DND-41 (cell line): ENCODE measurements at regions not wholly inside any gene's neighbourhood (a gene's known extent, or its start where the extent isn't known, plus 50 kb on each side); places are given as distances from the start of the nearest gene placed in this dataset.
"Not testable (repeated sequence)": the region's sequence is repeated elsewhere in the genome, so short reads cannot be mapped to it uniquely, and the experiment has no call there.

Experiments
- ATAC-seq: fragments of 200-7000 bp; cut with Tn5 transposase; 3 replicates; pipeline ENCODE4 v1.9.1; 2021; ENCODE audit warnings: low read depth; ENCODE audit not compliant: insufficient read depth
- DNase-seq: peaks from one replicate; pipeline ENCODE4 v3.0.0-alpha.2; 2020
- H2AFZ ChIP-seq: 2 replicates; pipeline ENCODE4 v1.6.0; 2012; ENCODE audit warnings: low read depth, low read length
- H3K27ac ChIP-seq: 2 replicates; pipeline ENCODE4 v1.5.1; 2012; ENCODE audit warnings: low read length, inconsistent platforms
- H3K27me3 ChIP-seq: fragments of 200-600 bp; sonication (generic); 2 replicates; pipeline ENCODE4 v1.6.0; 2012; ENCODE audit warnings: low read length, mild to moderate bottlenecking, inconsistent platforms; ENCODE audit not compliant: insufficient read depth, poor library complexity
- H3K36me3 ChIP-seq: 2 replicates; pipeline ENCODE4 v1.5.1; 2012; ENCODE audit warnings: low read length, inconsistent platforms; ENCODE audit not compliant: insufficient read depth
- H3K4me1 ChIP-seq: 2 replicates; pipeline ENCODE4 v1.5.1; 2012; ENCODE audit warnings: mild to moderate bottlenecking, low read length; ENCODE audit not compliant: insufficient read depth
- H3K4me2 ChIP-seq: 2 replicates; pipeline ENCODE4 v1.6.0; 2012; ENCODE audit warnings: mild to moderate bottlenecking, moderate library complexity, low read length, inconsistent platforms; ENCODE audit not compliant: insufficient read depth
- H3K4me3 ChIP-seq, 2 experiments: fragments of 200-600 bp in 1 of 2; shearing (Covaris generic) in 1 of 2; 2 replicates each; pipeline ENCODE4 v1.5.1; 2012 to 2016; ENCODE audit warnings: inconsistent platforms in 2 of 2, low read length in 2 of 2, mild to moderate bottlenecking in 2 of 2, low read depth in 1 of 2, moderate library complexity in 1 of 2
- H3K79me2 ChIP-seq: 2 replicates; pipeline ENCODE4 v1.6.0; 2012; ENCODE audit warnings: low read length, inconsistent platforms; ENCODE audit not compliant: insufficient read depth
- H3K9ac ChIP-seq: 2 replicates; pipeline ENCODE4 v1.6.0; 2012; ENCODE audit warnings: low read depth, mild to moderate bottlenecking, inconsistent platforms, low read length, moderate library complexity
- H3K9me3 ChIP-seq: 2 replicates; pipeline ENCODE4 v1.5.1; 2012; ENCODE audit warnings: low read length, moderate library complexity, mild to moderate bottlenecking, inconsistent platforms; ENCODE audit not compliant: insufficient read depth, severe bottlenecking
- H4K20me1 ChIP-seq: 2 replicates; pipeline ENCODE4 v1.6.0; 2012; ENCODE audit warnings: low read length; ENCODE audit not compliant: insufficient read depth
- CTCF ChIP-seq: IDR thresholded peaks from 2 replicates; pipeline ENCODE4 v1.5.1; 2012; ENCODE audit warnings: borderline replicate concordance, low read length, moderate library complexity, mild to moderate bottlenecking; ENCODE audit not compliant: poor library complexity, severe bottlenecking; ENCODE audit errors: extremely low read depth
- EZH2 ChIP-seq: IDR thresholded peaks from 3 replicates; pipeline ENCODE4 v1.6.1; 2012; ENCODE audit warnings: borderline replicate concordance, low read depth, mild to moderate bottlenecking, moderate library complexity, low read length, inconsistent platforms; ENCODE audit not compliant: severe bottlenecking

GRCh38 chr10:28890121-28890950, 213.0 kb downstream of the BAMBI start:
- Histone ChIP-seq H3K9me3 (no peaks in the 10 kb centered on the region), H4K20me1 (no peaks in the 10 kb centered on the region), H2AFZ (no peak overlapping the region), H3K36me3 (no peaks in the 10 kb centered on the region), H3K9ac (no peak overlapping the region), H3K4me3 (no peak overlapping the region), H3K27ac (no peak overlapping the region), H3K4me2 (no peak overlapping the region), H3K27me3 (no peaks in the 10 kb centered on the region), H3K79me2 (no peaks in the 10 kb centered on the region), H3K4me1 (no peaks in the 10 kb centered on the region)
- no peak for ATAC-seq
- TF ChIP-seq EZH2 (no peak), CTCF (no peak)
- DNase-seq, result no peak

- H3K4me1 ChIP-seq, result no peaks in the 10 kb centered on the region
- no peak overlapping the region for H2AFZ ChIP-seq
- H3K4me3 ChIP-seq, result no peak overlapping the region
- no peak for ATAC-seq
- no peak overlapping the region for H3K9ac ChIP-seq
- DNase-seq, result no peak
- H3K36me3 ChIP-seq, result no peaks in the 10 kb centered on the region
- no peak for TF ChIP-seq EZH2
- H3K27ac ChIP-seq, result no peak overlapping the region
- H3K79me2 ChIP-seq, result no peaks in the 10 kb centered on the region
- H4K20me1 ChIP-seq, result no peaks in the 10 kb centered on the region
- no peaks in the 10 kb centered on the region for H3K27me3 ChIP-seq
- H3K4me2 ChIP-seq, result no peak overlapping the region
- no peaks in the 10 kb centered on the region for H3K9me3 ChIP-seq
Observed at GRCh38 chr10:28891058-28891713, 213.9 kb downstream of the BAMBI start.

GRCh38 chr10:28892818-28893547, 215.7 kb downstream of the BAMBI start:
- H3K9me3 ChIP-seq, result no peaks in the 10 kb centered on the region
- no peak overlapping the region for H3K27ac ChIP-seq
- no peaks in the 10 kb centered on the region for H4K20me1 ChIP-seq
- no peaks in the 10 kb centered on the region for H3K36me3 ChIP-seq
- ATAC-seq, result no peak
- no peak for DNase-seq
- no peaks in the 10 kb centered on the region for H3K4me1 ChIP-seq
- no peak overlapping the region for H3K9ac ChIP-seq
- no peak overlapping the region for H2AFZ ChIP-seq
- no peaks in the 10 kb centered on the region for H3K79me2 ChIP-seq
- H3K4me2 ChIP-seq, result no peak overlapping the region
- TF ChIP-seq EZH2, result no peak
- TF ChIP-seq CTCF, result no peak
- no peak overlapping the region for H3K4me3 ChIP-seq
- no peaks in the 10 kb centered on the region for H3K27me3 ChIP-seq

GRCh38 chr10:28894146-28894545, 216.8 kb downstream of the BAMBI start:
- DNase-seq (no peak), ATAC-seq (no peak)
- Histone ChIP-seq H3K9me3 (no peaks in the 10 kb centered on the region), H3K27ac (no peak overlapping the region), H3K9ac (no peak overlapping the region), H2AFZ (no peak overlapping the region), H3K79me2 (no peaks in the 10 kb centered on the region), H3K4me3 (no peak overlapping the region), H3K27me3 (no peaks in the 10 kb centered on the region), H3K4me1 (no peaks in the 10 kb centered on the region), H3K36me3 (no peaks in the 10 kb centered on the region), H3K4me2 (no peak overlapping the region), H4K20me1 (no peaks in the 10 kb centered on the region)
- TF ChIP-seq EZH2, result no peak
- TF ChIP-seq CTCF, result no peak

- not testable (repeated sequence) for H3K9me3 ChIP-seq, H3K4me1 ChIP-seq, H3K36me3 ChIP-seq, H4K20me1 ChIP-seq, H2AFZ ChIP-seq, H3K4me2 ChIP-seq, H3K79me2 ChIP-seq, ATAC-seq, H3K27me3 ChIP-seq, DNase-seq, H3K4me3 ChIP-seq, H3K27ac ChIP-seq, H3K9ac ChIP-seq
Observed at GRCh38 chr10:28895671-28896070, 218.3 kb downstream of the BAMBI start.
